ENCODE measurements at regions not wholly inside any gene's neighbourhood (a gene's known extent, or its start where the extent isn't known, plus 50 kb on each side); places are given as distances from the start of the nearest gene placed in this dataset.

DNA sequence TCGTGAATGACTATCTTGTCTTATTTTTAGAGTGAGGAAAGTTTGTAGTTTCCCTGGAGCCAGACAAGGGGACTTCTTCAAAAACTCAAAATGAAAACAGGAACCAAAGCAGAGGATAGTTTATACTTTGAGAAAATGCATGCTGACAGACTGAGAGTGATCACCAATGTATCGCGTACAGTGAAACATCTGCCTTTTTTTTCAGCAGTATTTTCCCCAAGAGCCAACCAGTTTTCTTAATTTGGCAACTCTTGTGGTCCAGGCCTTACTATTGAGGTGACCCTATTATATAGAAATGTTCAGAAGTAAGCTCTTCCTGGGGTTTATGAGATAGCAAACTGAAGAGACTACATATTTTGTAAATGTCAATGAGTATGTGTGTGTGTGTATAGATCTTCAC is 153.7 kb upstream of the VRK2 start:
- TF ChIP-seq, protein P1, sequence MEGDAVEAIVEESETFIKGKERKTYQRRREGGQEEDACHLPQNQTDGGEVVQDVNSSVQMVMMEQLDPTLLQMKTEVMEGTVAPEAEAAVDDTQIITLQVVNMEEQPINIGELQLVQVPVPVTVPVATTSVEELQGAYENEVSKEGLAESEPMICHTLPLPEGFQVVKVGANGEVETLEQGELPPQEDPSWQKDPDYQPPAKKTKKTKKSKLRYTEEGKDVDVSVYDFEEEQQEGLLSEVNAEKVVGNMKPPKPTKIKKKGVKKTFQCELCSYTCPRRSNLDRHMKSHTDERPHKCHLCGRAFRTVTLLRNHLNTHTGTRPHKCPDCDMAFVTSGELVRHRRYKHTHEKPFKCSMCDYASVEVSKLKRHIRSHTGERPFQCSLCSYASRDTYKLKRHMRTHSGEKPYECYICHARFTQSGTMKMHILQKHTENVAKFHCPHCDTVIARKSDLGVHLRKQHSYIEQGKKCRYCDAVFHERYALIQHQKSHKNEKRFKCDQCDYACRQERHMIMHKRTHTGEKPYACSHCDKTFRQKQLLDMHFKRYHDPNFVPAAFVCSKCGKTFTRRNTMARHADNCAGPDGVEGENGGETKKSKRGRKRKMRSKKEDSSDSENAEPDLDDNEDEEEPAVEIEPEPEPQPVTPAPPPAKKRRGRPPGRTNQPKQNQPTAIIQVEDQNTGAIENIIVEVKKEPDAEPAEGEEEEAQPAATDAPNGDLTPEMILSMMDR (IDR thresholded peaks at IDR 0.05) = no peak
- no peak for TF ChIP-seq EP300 (IDR thresholded peaks at IDR 0.05; ENCODE audit: borderline replicate concordance in 1 of 2, low read depth in 1 of 2, low read length in 1 of 2)
